Fibroblast of lung (primary cell): ENCODE measurements at regions not wholly inside any gene's neighbourhood (a gene's known extent, or its start where the extent isn't known, plus 50 kb on each side); places are given as distances from the start of the nearest gene placed in this dataset.

Experiments
- EZH2 ChIP-seq: IDR thresholded peaks from 2 replicates; pipeline ENCODE4 v1.5.1; 2012; ENCODE audit warnings: low read length, control low read depth, mild to moderate bottlenecking; ENCODE audit errors: missing control alignments
- TF ChIP-seq, protein P1 (sequence below), 2 donors: IDR thresholded peaks in 1 of 2; conservative IDR thresholded peaks in 1 of 2; 1 replicate in 1 of 2; 2 replicates in 1 of 2; pipeline ENCODE4 v1.5.1; 2011 to 2012; ENCODE audit warnings: low read length in 2 of 2, control low read depth in 1 of 2, inconsistent platforms in 1 of 2, low read depth in 1 of 2, mild to moderate bottlenecking in 1 of 2

DNA sequence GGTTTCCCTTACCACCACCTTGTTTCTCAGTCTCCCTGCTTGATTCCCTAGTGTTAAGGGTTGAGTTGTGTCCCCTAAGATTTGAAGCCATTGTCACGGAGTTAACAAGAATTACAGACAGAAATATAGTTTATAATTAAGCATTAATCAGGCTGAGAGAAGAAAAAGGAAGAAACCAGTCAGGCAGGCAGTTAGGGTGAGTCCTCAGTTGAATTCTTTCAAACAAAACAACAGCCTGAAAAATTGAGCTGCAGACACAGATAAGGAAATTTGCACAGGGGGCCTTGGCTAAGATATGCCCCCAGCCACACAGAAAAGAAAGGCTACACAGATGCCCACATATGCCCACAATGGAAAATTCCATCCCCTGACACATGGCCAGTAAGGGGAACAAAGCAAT lies 111.7 kb upstream of the RAI14 start:
- no peak for TF ChIP-seq EZH2
- TF ChIP-seq, protein P1, sequence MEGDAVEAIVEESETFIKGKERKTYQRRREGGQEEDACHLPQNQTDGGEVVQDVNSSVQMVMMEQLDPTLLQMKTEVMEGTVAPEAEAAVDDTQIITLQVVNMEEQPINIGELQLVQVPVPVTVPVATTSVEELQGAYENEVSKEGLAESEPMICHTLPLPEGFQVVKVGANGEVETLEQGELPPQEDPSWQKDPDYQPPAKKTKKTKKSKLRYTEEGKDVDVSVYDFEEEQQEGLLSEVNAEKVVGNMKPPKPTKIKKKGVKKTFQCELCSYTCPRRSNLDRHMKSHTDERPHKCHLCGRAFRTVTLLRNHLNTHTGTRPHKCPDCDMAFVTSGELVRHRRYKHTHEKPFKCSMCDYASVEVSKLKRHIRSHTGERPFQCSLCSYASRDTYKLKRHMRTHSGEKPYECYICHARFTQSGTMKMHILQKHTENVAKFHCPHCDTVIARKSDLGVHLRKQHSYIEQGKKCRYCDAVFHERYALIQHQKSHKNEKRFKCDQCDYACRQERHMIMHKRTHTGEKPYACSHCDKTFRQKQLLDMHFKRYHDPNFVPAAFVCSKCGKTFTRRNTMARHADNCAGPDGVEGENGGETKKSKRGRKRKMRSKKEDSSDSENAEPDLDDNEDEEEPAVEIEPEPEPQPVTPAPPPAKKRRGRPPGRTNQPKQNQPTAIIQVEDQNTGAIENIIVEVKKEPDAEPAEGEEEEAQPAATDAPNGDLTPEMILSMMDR (conservative IDR thresholded peaks at IDR 0.05 in 1 of 2, IDR thresholded peaks at IDR 0.05 in 1 of 2; ENCODE audit: low read depth in 1 of 2, low read length in 2 of 2) = no peak
